ENCODE measurements at regions not wholly inside any gene's neighbourhood (a gene's known extent, or its start where the extent isn't known, plus 50 kb on each side); places are given as distances from the start of the nearest gene placed in this dataset.

DNA sequence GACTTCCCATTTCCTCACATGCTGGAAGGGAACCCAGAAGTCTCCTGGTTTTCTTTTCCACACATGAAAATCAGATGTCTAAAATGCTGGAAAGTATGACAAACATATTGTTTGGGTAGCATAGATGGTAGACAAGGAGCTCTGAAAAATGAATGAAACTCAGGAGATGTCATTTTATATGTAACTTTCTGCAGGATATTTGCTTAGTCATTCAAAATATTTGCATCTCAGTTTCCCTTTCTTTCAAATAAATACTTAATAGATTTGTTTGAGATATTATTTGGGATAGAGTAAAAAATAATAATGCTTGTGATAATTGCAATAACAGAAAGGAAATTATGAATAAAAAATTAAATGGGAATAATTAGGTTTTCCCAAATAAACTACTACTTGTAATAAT lies 298.9 kb upstream of the ADARB2 start:
- no peak for TF ChIP-seq KLF10 (tag by site-specific recombination; IDR thresholded peaks at IDR 0.05)
- TF ChIP-seq, protein P1, sequence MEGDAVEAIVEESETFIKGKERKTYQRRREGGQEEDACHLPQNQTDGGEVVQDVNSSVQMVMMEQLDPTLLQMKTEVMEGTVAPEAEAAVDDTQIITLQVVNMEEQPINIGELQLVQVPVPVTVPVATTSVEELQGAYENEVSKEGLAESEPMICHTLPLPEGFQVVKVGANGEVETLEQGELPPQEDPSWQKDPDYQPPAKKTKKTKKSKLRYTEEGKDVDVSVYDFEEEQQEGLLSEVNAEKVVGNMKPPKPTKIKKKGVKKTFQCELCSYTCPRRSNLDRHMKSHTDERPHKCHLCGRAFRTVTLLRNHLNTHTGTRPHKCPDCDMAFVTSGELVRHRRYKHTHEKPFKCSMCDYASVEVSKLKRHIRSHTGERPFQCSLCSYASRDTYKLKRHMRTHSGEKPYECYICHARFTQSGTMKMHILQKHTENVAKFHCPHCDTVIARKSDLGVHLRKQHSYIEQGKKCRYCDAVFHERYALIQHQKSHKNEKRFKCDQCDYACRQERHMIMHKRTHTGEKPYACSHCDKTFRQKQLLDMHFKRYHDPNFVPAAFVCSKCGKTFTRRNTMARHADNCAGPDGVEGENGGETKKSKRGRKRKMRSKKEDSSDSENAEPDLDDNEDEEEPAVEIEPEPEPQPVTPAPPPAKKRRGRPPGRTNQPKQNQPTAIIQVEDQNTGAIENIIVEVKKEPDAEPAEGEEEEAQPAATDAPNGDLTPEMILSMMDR (tag by site-specific recombination; IDR thresholded peaks at IDR 0.05): no peak
- TF ChIP-seq ZNF23 (tag by site-specific recombination; IDR thresholded peaks at IDR 0.05; ENCODE audit: borderline replicate concordance): no peak
- TF ChIP-seq ZNF621 (tag by site-specific recombination; IDR thresholded peaks at IDR 0.05): no peak
- TF ChIP-seq SCRT1 (tag by site-specific recombination; IDR thresholded peaks at IDR 0.05; ENCODE audit: borderline replicate concordance): no peak
- TF ChIP-seq ZNF350 (tag by site-specific recombination; IDR thresholded peaks at IDR 0.05): no peak
- TF ChIP-seq ZNF558 (tag by site-specific recombination; IDR thresholded peaks at IDR 0.05): no peak
- no peak for TF ChIP-seq PRDM10 (tag by site-specific recombination; IDR thresholded peaks at IDR 0.05)
- no peak for TF ChIP-seq ZNF549 (tag by site-specific recombination; IDR thresholded peaks at IDR 0.05)
- TF ChIP-seq WT1 (tag by site-specific recombination; IDR thresholded peaks at IDR 0.05): no peak
- no peak for TF ChIP-seq ZNF596 (tag by site-specific recombination; IDR thresholded peaks at IDR 0.05)
